ENCODE measurements at regions not wholly inside any gene's neighbourhood (a gene's known extent, or its start where the extent isn't known, plus 50 kb on each side); places are given as distances from the start of the nearest gene placed in this dataset.

GRCh38 chr6:11469684-11470083 lies 67.9 kb upstream of the TMEM170B start:
- ChIA-PET POLR2A (no interaction called here), CTCF (interaction anchor here (1.0 to 1.8 kb wide), 3 partner anchors 9 to 88 kb away, joined by 3 to 4 read pairs (median 4); no protein-coding TSS in a partner anchor), SMC1A (ENCODE audit: uncharacterized antibody, unreplicated experiment) (interaction anchor here (0.7 to 4.1 kb wide), 6 partner anchors 9 to 191 kb away, joined by 3 to 21 read pairs (median 6); no protein-coding TSS in a partner anchor), RAD21 (ENCODE audit: unreplicated experiment) (interaction anchor here (1.1 to 14.9 kb wide), 3 partner anchors 22 to 88 kb away, joined by 3 to 384 read pairs (median 21); no protein-coding TSS in a partner anchor)
- H4K20me1 ChIP-seq (ENCODE audit: control insufficient read depth, insufficient read depth) = no peaks in the 10 kb centered on the region
- DNase-seq (ENCODE audit: low read depth, low spot score) = no peak
- no peak overlapping the region for H2AFZ ChIP-seq (ENCODE audit: control insufficient read depth, low read depth, low read length)
- FAIRE-seq = no peak
- no peak overlapping the region for H3K4me2 ChIP-seq (ENCODE audit: control insufficient read depth, insufficient read depth)
- intact Hi-C loops (cut with micrococcal nuclease; ENCODE audit: unreplicated experiment) (no loop called here), in situ Hi-C loops (cut with MboI) (no loop called here)
- TF ChIP-seq HDAC2 (IDR thresholded peaks at IDR 0.05) (no peak), ELK1 (IDR thresholded peaks at IDR 0.05; ENCODE audit: low read depth, low read length) (no peak), SMAD1 (IDR thresholded peaks at IDR 0.05; ENCODE audit: low read depth, partially characterized antibody) (no peak), RB1 (IDR thresholded peaks at IDR 0.05; ENCODE audit: borderline replicate concordance) (no peak), ZBTB11 (CRISPR knock-in tag; IDR thresholded peaks at IDR 0.05) (no peak), IKZF2 (IDR thresholded peaks at IDR 0.05) (no peak), KDM1A (IDR thresholded peaks at IDR 0.05; ENCODE audit: borderline replicate concordance) (no peak), NFYB (IDR thresholded peaks at IDR 0.05; ENCODE audit: insufficient read depth, low read depth, low read length) (no peak), RUNX3 (IDR thresholded peaks at IDR 0.05; ENCODE audit: low read length) (no peak), ZNF384 (IDR thresholded peaks at IDR 0.05; ENCODE audit: borderline replicate concordance, low read depth, low read length) (no peak), FOXK2 (IDR thresholded peaks at IDR 0.05) (no peak), BRCA1 (IDR thresholded peaks at IDR 0.05; ENCODE audit: low read depth, low read length) (no peak), ZBED1 (IDR thresholded peaks at IDR 0.05; ENCODE audit: borderline replicate concordance) (no peak), SMC3 (IDR thresholded peaks at IDR 0.05; ENCODE audit: borderline replicate concordance, low read length) (no peak), FOS (IDR thresholded peaks at IDR 0.05; ENCODE audit: borderline replicate concordance, extremely low read depth, insufficient read length) (no peak), MEF2A (IDR thresholded peaks at IDR 0.05; ENCODE audit: insufficient read depth, low read depth, low read length) (no peak), SMARCA5 (IDR thresholded peaks at IDR 0.05) (no peak), ZZZ3 (IDR thresholded peaks at IDR 0.05; ENCODE audit: control insufficient read depth, insufficient read length, low read depth) (no peak), JUND (IDR thresholded peaks at IDR 0.05; ENCODE audit: low read depth, low read length) (no peak)
- no peaks in the 10 kb centered on the region for H3K79me2 ChIP-seq (ENCODE audit: control insufficient read depth, insufficient read depth, low read length)
- 92% methylated on average over 1 of the region's 1 CpG for WGBS (ENCODE audit: insufficient coverage, insufficient replicate concordance, low lambda C conversion rate, missing lambda C conversion rate)
- H3K4me3 ChIP-seq = no peak overlapping the region
- H3K27me3 ChIP-seq (replicated peaks in 1 of 2; ENCODE audit: control insufficient read depth in 2 of 2, insufficient read depth in 2 of 2, low read length in 1 of 2) = no peaks in the 10 kb centered on the region
- peaks cover 34% of the 10 kb centered on the region for H3K4me1 ChIP-seq (ENCODE audit: control insufficient read depth, insufficient read depth, low read length)
- H3K9ac ChIP-seq (ENCODE audit: control insufficient read depth, insufficient read depth, low read length) = no peak overlapping the region
- no TSS peak for BruUV-seq (replicated peaks)
- H3K27ac ChIP-seq (ENCODE audit: control insufficient read depth, insufficient read depth) = no peak overlapping the region
- no peak for ATAC-seq
- peaks cover 3% of the 10 kb centered on the region; the same call in 2 of the 3 replicates for H3K9me3 ChIP-seq (replicated peaks; ENCODE audit: control insufficient read depth, insufficient read depth, low read length)
- no peaks in the 10 kb centered on the region for H3K36me3 ChIP-seq (ENCODE audit: control insufficient read depth in 2 of 2, insufficient read depth in 2 of 2, low read length in 1 of 2)

Measured in GM12878 (cell line).